B cell (primary cell): ENCODE measurements at regions not wholly inside any gene's neighbourhood (a gene's known extent, or its start where the extent isn't known, plus 50 kb on each side); places are given as distances from the start of the nearest gene placed in this dataset.

ENCODE experiments used
- ATAC-seq: fragments of 200-7000 bp; cut with Tn5 transposase; one replicate; pipeline ENCODE4 v1.10.0; 2021; ENCODE audit warnings: low read depth, mild to moderate bottlenecking, moderate number of reproducible peaks, moderate library complexity
- CTCF ChIA-PET: fragments of 350-600 bp; sonication (Branson Sonifier 250); formaldehyde crosslinking; loops from one replicate; lab custom pipeline; 2021; ENCODE audit warnings: antibody characterized with exemption, inconsistent platforms; lab: Charles Lee
- POLR2A ChIA-PET: fragments of 350-600 bp; sonication (Branson Sonifier 250); formaldehyde crosslinking; loops from one replicate; lab custom pipeline; 2021; ENCODE audit warnings: antibody characterized with exemption; lab: Charles Lee
- DNase-seq: peaks from one replicate; pipeline ENCODE4 v3.0.0; 2013
- H2AFZ ChIP-seq: 2 replicates; pipeline ENCODE4 v1.6.1; 2012; ENCODE audit warnings: mild to moderate bottlenecking, low read depth, low read length; ENCODE audit not compliant: insufficient read depth, poor library complexity, severe bottlenecking
- H3K27ac ChIP-seq, 2 donors: 1 replicate in 1 of 2; 2 replicates in 1 of 2; pipeline ENCODE4 v1.5.1; 2012 to 2013; ENCODE audit warnings: low read length in 2 of 2, mild to moderate bottlenecking in 2 of 2, moderate library complexity in 1 of 2
- H3K27me3 ChIP-seq, 4 experiments: fragments of 200-600 bp in 1 of 4; sonication (generic) in 1 of 4; replicated peaks in 1 of 4; 1 replicate in 2 of 4; 2 replicates in 2 of 4; pipeline versions ENCODE4 v1.6.1 to v1.7.0; 2013 to 2016; ENCODE audit warnings: low read length in 3 of 4, mild to moderate bottlenecking in 2 of 4, mixed read lengths in 1 of 4, moderate library complexity in 1 of 4; ENCODE audit not compliant: insufficient read depth in 4 of 4, control insufficient read depth in 3 of 4; ENCODE audit errors: control extremely low read depth in 1 of 4
- H3K36me3 ChIP-seq, 2 experiments: replicated peaks in 1 of 2; 1 replicate in 1 of 2; 2 replicates in 1 of 2; pipeline versions ENCODE4 v1.6.1 to v1.7.1; 2013; ENCODE audit warnings: low read length in 1 of 2; ENCODE audit not compliant: insufficient read depth in 2 of 2, control insufficient read depth in 1 of 2; ENCODE audit errors: control extremely low read depth in 1 of 2, extremely low read depth in 1 of 2
- H3K4me1 ChIP-seq, 2 donors: fragments of 200-600 bp in 1 of 2; sonication (generic) in 1 of 2; 1 replicate in 1 of 2; 2 replicates in 1 of 2; pipeline versions ENCODE4 v1.5.1 to v1.6.1; 2013 to 2017; ENCODE audit warnings: low read length in 2 of 2; ENCODE audit not compliant: control insufficient read depth in 2 of 2, insufficient read depth in 2 of 2
- H3K4me2 ChIP-seq: replicated peaks from 2 replicates; pipeline ENCODE3; 2012; ENCODE audit warnings: mild to moderate bottlenecking, low read depth, low read length; ENCODE audit not compliant: poor library complexity, severe bottlenecking
- H3K4me3 ChIP-seq, 5 experiments: fragments of 200-600 bp in 1 of 5; sonication (generic) in 1 of 5; 1 replicate in 3 of 5; 2 replicates in 2 of 5; pipeline versions ENCODE4 v1.5.1 to v1.7.0; 2011 to 2016; ENCODE audit warnings: low read length in 4 of 5, mild to moderate bottlenecking in 4 of 5, low read depth in 2 of 5, control low read depth in 1 of 5, moderate library complexity in 1 of 5; ENCODE audit not compliant: insufficient read depth in 1 of 5; ENCODE audit errors: control extremely low read depth in 1 of 5, extremely low read depth in 1 of 5
- H3K79me2 ChIP-seq: fragments of 200-600 bp; sonication (generic); one replicate; pipeline ENCODE4 v1.6.0; 2016; ENCODE audit warnings: low read length; ENCODE audit not compliant: control insufficient read depth, insufficient read depth
- H3K9ac ChIP-seq: fragments of 200-600 bp; sonication (generic); 2 replicates; pipeline ENCODE4 v1.6.1; 2017; ENCODE audit warnings: mild to moderate bottlenecking, low read length, moderate library complexity
- H3K9me3 ChIP-seq, 3 donors: one replicate each; pipeline versions ENCODE4 v1.6.1 to v1.7.1; 2013; ENCODE audit warnings: low read length in 2 of 3; ENCODE audit not compliant: control insufficient read depth in 2 of 3, insufficient read depth in 1 of 3; ENCODE audit errors: control extremely low read depth in 1 of 3
- H4K20me1 ChIP-seq: 2 replicates; pipeline ENCODE4 v1.6.0; 2012; ENCODE audit warnings: mild to moderate bottlenecking, low read length; ENCODE audit not compliant: insufficient read depth, control insufficient read depth, poor library complexity, severe bottlenecking
- H3K27ac Mint-ChIP-seq: one replicate; pipeline ENCODE4 v1.8.0; 2021; ENCODE audit warnings: mixed read lengths
- H3K27me3 Mint-ChIP-seq: one replicate; pipeline ENCODE4 v1.8.0; 2021; ENCODE audit warnings: mixed read lengths
- H3K4me1 Mint-ChIP-seq: one replicate; pipeline ENCODE4 v1.8.0; 2021; ENCODE audit warnings: mixed read lengths
- H3K4me3 Mint-ChIP-seq: one replicate; pipeline ENCODE4 v1.8.0; 2021; ENCODE audit warnings: mixed read lengths
- H3K9me3 Mint-ChIP-seq: one replicate; pipeline ENCODE4 v1.8.0; 2022; ENCODE audit warnings: mixed read lengths; ENCODE audit not compliant: insufficient read depth
- EZH2 ChIP-seq: IDR thresholded peaks from 2 replicates; pipeline ENCODE4 v1.6.1; 2012; ENCODE audit warnings: borderline replicate concordance, low read depth, mild to moderate bottlenecking, moderate library complexity, low read length; ENCODE audit not compliant: insufficient read depth, poor library complexity, severe bottlenecking
- WGBS: methylation state at CpG from one replicate; pipeline ENCODE4 v1.1.5; 2013; ENCODE audit warnings: missing lambda C conversion rate; ENCODE audit not compliant: insufficient coverage; 5-methylcytosine and 5-hydroxymethylcytosine counted together
- intact Hi-C: fragments of 100-400 bp; cut with micrococcal nuclease; formaldehyde crosslinking; loops from one replicate; pipeline ENCODE4 v1.10.0; 2022
- TF ChIP-seq, protein P1 (sequence below): fragments of 200-600 bp; IDR thresholded peaks from one replicate; pipeline ENCODE4 v1.8.0; 2022; ENCODE audit warnings: antibody characterized with exemption, mild to moderate bottlenecking

DNA sequence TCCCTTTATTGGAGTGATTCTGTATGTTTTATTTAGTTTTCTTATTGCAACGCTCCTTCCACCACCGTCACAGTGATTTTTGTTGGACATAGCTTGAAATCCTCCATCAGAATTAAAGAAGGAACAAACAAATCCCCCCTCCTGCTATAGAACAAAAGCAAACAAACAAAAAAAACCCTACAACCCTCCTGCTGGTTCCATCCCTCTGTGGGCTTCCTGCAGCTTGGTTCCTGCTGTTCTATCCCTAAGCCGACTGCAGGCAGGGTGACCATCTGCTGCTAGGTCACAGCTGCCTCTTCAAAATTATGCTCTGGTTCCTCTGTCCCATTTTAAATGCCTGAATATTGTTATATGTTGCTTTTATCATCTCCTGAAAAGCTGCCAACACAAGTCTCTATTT, 116.8 kb upstream of the AGA start:
- H3K36me3 ChIP-seq = no peaks in the 10 kb centered on the region
- H3K27me3 ChIP-seq = no peaks in the 10 kb centered on the region
- no peaks in the 10 kb centered on the region for H3K9me3 Mint-ChIP-seq
- POLR2A ChIA-PET = no interaction called here
- H3K79me2 ChIP-seq = no peaks in the 10 kb centered on the region
- no peaks in the 10 kb centered on the region for H4K20me1 ChIP-seq
- no peak overlapping the region for H3K4me2 ChIP-seq
- no peak for DNase-seq
- H3K4me1 Mint-ChIP-seq = no peaks in the 10 kb centered on the region
- no peak overlapping the region for H3K9ac ChIP-seq
- H3K4me3 ChIP-seq = no peak overlapping the region
- intact Hi-C loops = no loop called here
- H3K27me3 Mint-ChIP-seq = no peaks in the 10 kb centered on the region
- no peaks in the 10 kb centered on the region for H3K4me1 ChIP-seq
- no peak overlapping the region for H2AFZ ChIP-seq
- ATAC-seq = no peak
- H3K27ac Mint-ChIP-seq = no peak overlapping the region
- TF ChIP-seq EZH2 = no peak
- TF ChIP-seq, protein P1, sequence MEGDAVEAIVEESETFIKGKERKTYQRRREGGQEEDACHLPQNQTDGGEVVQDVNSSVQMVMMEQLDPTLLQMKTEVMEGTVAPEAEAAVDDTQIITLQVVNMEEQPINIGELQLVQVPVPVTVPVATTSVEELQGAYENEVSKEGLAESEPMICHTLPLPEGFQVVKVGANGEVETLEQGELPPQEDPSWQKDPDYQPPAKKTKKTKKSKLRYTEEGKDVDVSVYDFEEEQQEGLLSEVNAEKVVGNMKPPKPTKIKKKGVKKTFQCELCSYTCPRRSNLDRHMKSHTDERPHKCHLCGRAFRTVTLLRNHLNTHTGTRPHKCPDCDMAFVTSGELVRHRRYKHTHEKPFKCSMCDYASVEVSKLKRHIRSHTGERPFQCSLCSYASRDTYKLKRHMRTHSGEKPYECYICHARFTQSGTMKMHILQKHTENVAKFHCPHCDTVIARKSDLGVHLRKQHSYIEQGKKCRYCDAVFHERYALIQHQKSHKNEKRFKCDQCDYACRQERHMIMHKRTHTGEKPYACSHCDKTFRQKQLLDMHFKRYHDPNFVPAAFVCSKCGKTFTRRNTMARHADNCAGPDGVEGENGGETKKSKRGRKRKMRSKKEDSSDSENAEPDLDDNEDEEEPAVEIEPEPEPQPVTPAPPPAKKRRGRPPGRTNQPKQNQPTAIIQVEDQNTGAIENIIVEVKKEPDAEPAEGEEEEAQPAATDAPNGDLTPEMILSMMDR = no peak
- peaks cover 0 to 9% (median 0%) of the 10 kb centered on the region in 3 donors for H3K9me3 ChIP-seq
- 86% methylated on average over 1 of the region's 3 CpGs for WGBS
- CTCF ChIA-PET = no interaction called here
- H3K27ac ChIP-seq = no peak overlapping the region
- H3K4me3 Mint-ChIP-seq = no peak overlapping the region

DNA sequence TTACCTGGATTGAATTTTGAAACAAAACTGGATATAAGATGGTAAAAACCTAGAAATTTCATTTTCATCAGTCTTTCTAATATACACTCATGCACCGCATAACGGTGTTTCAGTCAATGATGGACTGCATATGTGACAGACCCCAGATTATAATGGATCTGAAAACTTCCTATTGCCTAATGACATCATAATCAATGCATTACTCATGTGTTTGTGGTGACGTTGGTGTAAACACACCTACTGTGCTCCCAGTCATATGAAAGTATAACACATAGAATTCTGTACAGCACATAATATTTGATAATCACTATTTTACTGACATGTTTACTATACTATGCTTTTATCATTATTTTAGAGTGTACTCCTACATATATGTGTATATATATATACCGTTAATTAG, 119.9 kb upstream of the AGA start:
- WGBS = no CpG with 5 or more reads among the region's 4 CpGs
- Histone ChIP-seq H3K27ac (no peak overlapping the region), H3K4me2 (no peak overlapping the region), H3K36me3 (no peaks in the 10 kb centered on the region), H3K9ac (no peak overlapping the region), H3K4me1 (no peaks in the 10 kb centered on the region), H3K27me3 (no peaks in the 10 kb centered on the region), H3K4me3 (no peak overlapping the region), H2AFZ (no peak overlapping the region), H3K79me2 (no peaks in the 10 kb centered on the region), H4K20me1 (no peaks in the 10 kb centered on the region), H3K9me3 (peaks cover 0 to 9% (median 0%) of the 10 kb centered on the region in 3 donors)
- ChIA-PET POLR2A (no interaction called here), CTCF (no interaction called here)
- H3K9me3 Mint-ChIP-seq = no peaks in the 10 kb centered on the region
- H3K4me1 Mint-ChIP-seq = no peaks in the 10 kb centered on the region
- no peak for TF ChIP-seq EZH2
- TF ChIP-seq, protein P1 = no peak
- H3K4me3 Mint-ChIP-seq = no peak overlapping the region
- intact Hi-C loops = no loop called here
- DNase-seq (no peak), ATAC-seq (no peak)
- H3K27me3 Mint-ChIP-seq = no peaks in the 10 kb centered on the region
- no peak overlapping the region for H3K27ac Mint-ChIP-seq
